Left cardiac atrium (tissue), 4 donors: ENCODE measurements at regions not wholly inside any gene's neighbourhood (a gene's known extent, or its start where the extent isn't known, plus 50 kb on each side); places are given as distances from the start of the nearest gene placed in this dataset.

Experiments used
- ATAC-seq, 2 donors: fragments of 200-7000 bp; cut with Tn5 transposase; one replicate each; pipeline ENCODE4 v1.9.1; 2020; ENCODE audit warnings: mild to moderate bottlenecking in 2 of 2, moderate library complexity in 2 of 2
- DNase-seq: peaks from one replicate; pipeline ENCODE4 v3.0.0-alpha.2; 2020
- intact Hi-C, 2 donors: fragments of 100-400 bp; cut with DNase I; formaldehyde crosslinking; loops; one replicate each; pipeline versions ENCODE4 v1.14.1 to v1.15.1; 2022 to 2023
- microRNA-seq, 2 donors: library from miRNA; unstranded; fragments of <30 nt; microRNA quantifications; one replicate each; pipeline ENCODE4 v1.2.0, GENCODE V29; 2020
- donor health status: DM: no; HTN: yes; CAD: no.
- donor health status: DM: no; HTN: yes; CAD: no; lungs with severe emphysema.
- donor health status: DM: yes; HTN: yes; CAD: no.
- donor health status: Dilated cardiomyopathy.

DNA sequence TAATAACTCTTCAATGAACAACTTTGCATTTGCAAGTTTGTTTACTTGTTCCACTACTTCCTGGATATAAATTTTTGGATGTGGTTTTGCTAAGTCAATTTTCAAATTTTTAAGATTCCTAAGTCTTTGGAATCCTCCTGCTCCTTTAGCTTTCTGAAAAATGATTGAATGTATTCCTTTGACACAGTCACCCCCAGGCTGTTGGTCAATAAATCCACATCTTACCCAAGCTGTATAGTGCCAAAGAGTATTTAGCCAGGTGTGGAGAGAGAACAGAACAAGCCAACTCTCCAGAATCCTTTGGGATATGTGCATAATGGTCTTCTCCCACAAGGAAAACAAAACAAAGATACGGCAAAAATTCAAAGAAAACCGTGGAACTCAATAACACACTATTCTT, 56.9 kb upstream of the INTU start:
- no peak for ATAC-seq
- intact Hi-C loops = no loop called here
- no peak for DNase-seq

DNA sequence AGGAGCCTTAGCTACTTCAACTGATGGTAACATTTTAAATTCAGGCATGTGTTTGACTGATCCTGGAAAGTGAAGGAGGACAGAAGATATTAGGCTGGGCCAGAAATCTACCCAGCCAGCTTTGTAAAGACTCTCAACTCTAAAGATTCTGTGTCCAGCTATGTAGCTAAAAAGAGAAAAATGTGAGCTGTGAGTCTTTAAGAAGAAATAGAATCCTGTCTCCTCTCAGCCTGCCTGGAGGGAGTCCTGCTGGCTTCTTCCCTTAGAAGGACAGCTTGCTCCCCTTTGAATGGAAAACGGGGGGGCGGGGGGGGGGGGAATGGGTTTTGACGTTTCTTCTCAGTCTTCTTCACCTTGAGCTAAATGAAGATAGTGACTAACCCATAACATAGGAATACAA, 54.3 kb upstream of the INTU start:
- DNase-seq (no peak), ATAC-seq (no peak)
- intact Hi-C loops = no loop called here

DNA sequence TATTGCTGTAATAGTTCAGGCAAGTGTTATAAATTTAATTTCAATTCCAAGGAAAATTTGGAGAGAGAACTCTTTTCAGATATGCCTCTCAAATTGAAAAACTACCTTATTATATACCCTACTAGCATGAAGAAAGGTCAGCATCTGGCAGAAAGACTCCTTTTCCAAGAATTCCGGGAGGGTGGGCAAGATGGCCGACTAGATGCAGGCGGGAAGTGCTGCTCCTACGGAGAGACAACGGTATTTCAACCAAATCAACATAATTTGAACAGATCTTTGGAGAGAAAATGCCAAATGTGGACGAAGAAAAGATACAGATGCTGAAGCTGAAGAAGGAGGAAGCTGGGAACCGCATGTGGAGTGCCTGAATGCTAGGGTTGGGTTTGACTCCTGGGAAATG, 53.8 kb upstream of the INTU start:
- intact Hi-C loops = no loop called here
- DNase-seq (no peak), ATAC-seq (no peak)

DNA sequence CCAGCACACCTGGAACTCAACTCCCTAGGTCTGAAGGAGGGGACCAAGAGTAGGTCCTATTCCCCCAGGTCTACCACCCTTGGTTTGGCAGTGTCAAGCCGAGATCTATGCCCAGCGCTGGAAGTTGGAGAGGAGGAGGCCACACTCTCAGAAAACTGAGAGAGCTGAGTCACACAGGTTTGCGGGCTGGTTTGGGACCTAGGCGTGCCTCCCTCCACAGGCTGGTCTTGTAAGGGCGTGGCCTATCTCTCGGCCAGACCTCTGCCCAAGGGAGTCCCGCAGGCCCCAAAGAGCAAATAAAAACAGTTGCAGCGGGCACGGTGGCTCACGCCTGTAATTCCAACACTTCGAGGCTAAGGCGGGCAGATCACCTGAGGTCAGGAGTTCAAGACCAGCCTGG, 52.9 kb upstream of the INTU start:
- intact Hi-C loops = no loop called here
- ATAC-seq (no peak), DNase-seq (no peak)

DNA sequence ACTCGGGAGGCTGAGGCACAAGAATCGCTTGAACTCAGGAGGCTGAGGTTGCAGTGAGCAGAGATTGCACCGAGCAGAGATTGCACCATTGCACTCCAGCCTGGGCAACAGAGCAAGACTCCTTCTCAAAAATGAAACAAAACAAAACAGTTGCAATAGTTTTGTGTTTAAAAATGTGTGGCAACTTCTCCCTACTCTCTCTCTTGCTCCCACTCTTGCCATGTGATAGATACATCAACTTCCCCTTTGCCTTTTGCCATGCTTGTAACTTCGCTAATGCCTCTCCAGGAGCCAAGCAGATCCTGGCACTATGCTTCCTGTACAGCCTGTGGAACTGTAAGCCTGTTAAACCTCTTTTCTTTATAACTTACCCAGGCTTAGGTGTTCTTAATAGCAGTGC, 52.5 kb upstream of the INTU start:
- no peak for ATAC-seq
- no peak for DNase-seq
- intact Hi-C loops = no loop called here

DNA sequence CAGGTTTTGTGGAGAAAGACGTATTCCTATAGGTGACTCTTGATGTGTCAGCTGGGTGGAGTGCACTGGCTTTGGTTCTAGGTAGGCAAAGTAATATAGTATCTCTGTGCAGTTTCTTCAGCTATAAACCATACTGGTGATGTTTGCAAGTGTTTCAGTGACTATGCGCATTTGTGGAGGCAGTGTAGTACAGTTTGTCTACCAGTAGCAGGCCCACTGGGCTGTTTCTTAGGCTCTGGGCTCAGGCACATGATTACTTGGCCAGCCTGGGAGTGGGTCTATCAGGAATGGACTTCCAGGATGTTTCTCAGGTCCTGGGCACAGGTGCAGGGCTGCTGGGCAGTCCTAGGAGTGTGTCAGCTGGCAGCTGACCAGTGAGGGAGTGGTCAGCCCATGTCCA, 51.9 kb upstream of the INTU start:
- intact Hi-C loops = no loop called here
- ATAC-seq (no peak), DNase-seq (no peak)

Small RNA genes in the stretch of these regions (microRNA-seq; reads per million reads assigned to microRNA genes)
- gene MIR2054 = 0 reads per million in 2 donors
